ENCODE measurements at regions not wholly inside any gene's neighbourhood (a gene's known extent, or its start where the extent isn't known, plus 50 kb on each side); places are given as distances from the start of the nearest gene placed in this dataset.

- TF ChIP-seq SIN3A (IDR thresholded peaks at IDR 0.05; ENCODE audit: borderline replicate concordance, insufficient read depth, low read length) (no peak), POLR2AphosphoS5 (IDR thresholded peaks at IDR 0.05; ENCODE audit: low read depth, low read length) (no peak), TAF1 (IDR thresholded peaks at IDR 0.05; ENCODE audit: borderline replicate concordance, insufficient read depth, low read length) (no peak)
These were observed 57.5 kb upstream of the PPP1R3C start for GRCh38 chr10:91690412-91690811.

Data from PFSK-1 (cell line).